SU-DHL-6 (cell line): ENCODE measurements at regions not wholly inside any gene's neighbourhood (a gene's known extent, or its start where the extent isn't known, plus 50 kb on each side); places are given as distances from the start of the nearest gene placed in this dataset.

Experiments
- H2AFZ ChIP-seq: fragments of 200-600 bp; sonication (generic); 2 replicates; pipeline ENCODE4 v1.6.1; 2014; ENCODE audit warnings: low read depth, mild to moderate bottlenecking, moderate library complexity, mixed read lengths, antibody characterized with exemption, low read length; ENCODE audit not compliant: severe bottlenecking
- H3F3A ChIP-seq: fragments of 200-600 bp; shearing (Covaris generic); 2 replicates; pipeline ENCODE4 v1.6.0; 2016; ENCODE audit warnings: antibody characterized with exemption, mild to moderate bottlenecking; ENCODE audit not compliant: insufficient read depth
- H3K27ac ChIP-seq: fragments of 200-600 bp; sonication (generic); 2 replicates; pipeline ENCODE4 v1.5.1; 2016; ENCODE audit warnings: low read depth, mild to moderate bottlenecking, low read length, moderate library complexity, mixed read lengths
- H3K27me3 ChIP-seq: fragments of 200-600 bp; sonication (generic), shearing (Covaris generic); 2 replicates; pipeline ENCODE4 v1.6.0; 2014; ENCODE audit warnings: mild to moderate bottlenecking, low read length
- H3K36me3 ChIP-seq: fragments of 200-600 bp; sonication (generic); 2 replicates; pipeline ENCODE4 v1.6.1; 2014; ENCODE audit warnings: mild to moderate bottlenecking, low read length, mixed read lengths
- H3K4me2 ChIP-seq: fragments of 300-600, 200-600 bp; shearing (Covaris generic), sonication (generic); 2 replicates; pipeline ENCODE4 v1.6.0; 2014; ENCODE audit warnings: low read length, low read depth, mild to moderate bottlenecking; ENCODE audit not compliant: poor library complexity, severe bottlenecking
- H3K4me3 ChIP-seq: fragments of 200-600 bp; sonication (generic); 2 replicates; pipeline ENCODE4 v1.5.1; 2014; ENCODE audit warnings: antibody characterized with exemption, low read length, mild to moderate bottlenecking, mixed read lengths; ENCODE audit not compliant: insufficient read depth, poor library complexity, severe bottlenecking
- H3K79me2 ChIP-seq: fragments of 200-600 bp; sonication (generic); 2 replicates; pipeline ENCODE4 v1.6.1; 2014; ENCODE audit warnings: mild to moderate bottlenecking, low read length, moderate library complexity; ENCODE audit not compliant: insufficient read depth
- H3K9ac ChIP-seq: fragments of 200-600 bp; sonication (generic); 2 replicates; pipeline ENCODE4 v1.7.0; 2014; ENCODE audit warnings: mild to moderate bottlenecking, low read length
- H3K9me2 ChIP-seq: fragments of 200-600 bp; sonication (generic); replicated peaks from 2 replicates; pipeline ENCODE4 v1.6.1; 2014; ENCODE audit warnings: low read length; ENCODE audit not compliant: insufficient read depth
- H3K9me3 ChIP-seq: fragments of 200-600 bp; sonication (generic); 2 replicates; pipeline ENCODE4 v1.6.1; 2014; ENCODE audit warnings: low read length, mixed read lengths; ENCODE audit not compliant: insufficient read depth
- H4K20me1 ChIP-seq: fragments of 200-600 bp; sonication (generic); 2 replicates; pipeline ENCODE4 v1.6.1; 2014; ENCODE audit warnings: low read depth, mild to moderate bottlenecking, antibody characterized with exemption, low read length, moderate library complexity, mixed read lengths
- CTCF ChIP-seq: fragments of 200-600 bp; sonication (generic); IDR thresholded peaks from one replicate; pipeline ENCODE4 v1.5.1; 2017; ENCODE audit warnings: antibody characterized with exemption, mild to moderate bottlenecking, low read length, moderate library complexity; ENCODE audit not compliant: insufficient read depth, poor library complexity, severe bottlenecking
- EZH2phosphoT487 ChIP-seq: fragments of 200-600 bp; sonication (generic), shearing (Covaris generic); conservative IDR thresholded peaks from 2 replicates; pipeline ENCODE4 v1.6.1; 2018; ENCODE audit warnings: mild to moderate bottlenecking, antibody characterized with exemption, low read length, moderate library complexity, mixed read lengths

- no peaks in the 10 kb centered on the region for H3K79me2 ChIP-seq
- H4K20me1 ChIP-seq = no peaks in the 10 kb centered on the region
- no peak overlapping the region for H3K4me3 ChIP-seq
- TF ChIP-seq CTCF = no peak
- no peak for TF ChIP-seq EZH2phosphoT487
- H3F3A ChIP-seq = no peaks in the 10 kb centered on the region
- no peaks in the 10 kb centered on the region for H3K36me3 ChIP-seq
- no peaks in the 10 kb centered on the region for H3K27me3 ChIP-seq
- no peaks in the 10 kb centered on the region for H3K9me2 ChIP-seq
- H3K9ac ChIP-seq = no peak overlapping the region
- no peak overlapping the region for H3K27ac ChIP-seq
- H3K4me2 ChIP-seq = no peak overlapping the region
- H2AFZ ChIP-seq = no peak overlapping the region
- H3K9me3 ChIP-seq = no peaks in the 10 kb centered on the region
Observed at GRCh38 chr2:11955884-11956291, 209.5 kb downstream of the LPIN1 start.

GRCh38 chr2:11962707-11963328, 216.4 kb downstream of the LPIN1 start:
- no peaks in the 10 kb centered on the region for H3F3A ChIP-seq
- no peaks in the 10 kb centered on the region for H3K9me2 ChIP-seq
- no peak overlapping the region for H3K4me3 ChIP-seq
- H4K20me1 ChIP-seq = no peaks in the 10 kb centered on the region
- H3K9me3 ChIP-seq = no peaks in the 10 kb centered on the region
- no peaks in the 10 kb centered on the region for H3K27me3 ChIP-seq
- H3K36me3 ChIP-seq = no peaks in the 10 kb centered on the region
- H3K9ac ChIP-seq = no peak overlapping the region
- H3K27ac ChIP-seq = no peak overlapping the region
- no peak overlapping the region for H2AFZ ChIP-seq
- no peak overlapping the region for H3K4me2 ChIP-seq
- no peak for TF ChIP-seq CTCF
- H3K79me2 ChIP-seq = no peaks in the 10 kb centered on the region

- TF ChIP-seq CTCF = no peak
- no peak for TF ChIP-seq EZH2phosphoT487
- no peaks in the 10 kb centered on the region for H3K79me2 ChIP-seq
- no peak overlapping the region for H2AFZ ChIP-seq
- no peak overlapping the region for H3K27ac ChIP-seq
- no peaks in the 10 kb centered on the region for H3K36me3 ChIP-seq
- H3K27me3 ChIP-seq = no peaks in the 10 kb centered on the region
- H3K4me3 ChIP-seq = no peak overlapping the region
- H3K9me3 ChIP-seq = no peaks in the 10 kb centered on the region
- no peak overlapping the region for H3K9ac ChIP-seq
- no peaks in the 10 kb centered on the region for H4K20me1 ChIP-seq
- no peak overlapping the region for H3K4me2 ChIP-seq
- H3F3A ChIP-seq = no peaks in the 10 kb centered on the region
- no peaks in the 10 kb centered on the region for H3K9me2 ChIP-seq
Observed at GRCh38 chr2:11963966-11964365, 217.5 kb downstream of the LPIN1 start.
